Vagina (tissue), 2 donors: ENCODE measurements at regions not wholly inside any gene's neighbourhood (a gene's known extent, or its start where the extent isn't known, plus 50 kb on each side); places are given as distances from the start of the nearest gene placed in this dataset.

Experiments
- CTCF ChIP-seq, 3 experiments: fragments of 450-650 bp in 2 of 3; fragments of 200-600 bp in 1 of 3; sonication (generic) in 1 of 3; IDR thresholded peaks; one replicate each; pipeline ENCODE4 v1.5.1; 2017 to 2019; ENCODE audit warnings: antibody characterized with exemption in 3 of 3, mild to moderate bottlenecking in 2 of 3, moderate library complexity in 2 of 3
- POLR2A ChIP-seq, 2 donors: fragments of 450-650 bp; IDR thresholded peaks; one replicate each; pipeline ENCODE4 v1.6.1; 2017; ENCODE audit warnings: antibody characterized with exemption in 2 of 2, mild to moderate bottlenecking in 2 of 2, moderate library complexity in 2 of 2
- POLR2AphosphoS5 ChIP-seq, 2 donors: sonication (generic); formaldehyde crosslinking; IDR thresholded peaks; one replicate each; pipeline ENCODE4 v1.9.0; 2017; ENCODE audit warnings: antibody characterized with exemption in 2 of 2, mild to moderate bottlenecking in 2 of 2, low read depth in 1 of 2; ENCODE audit not compliant: insufficient read depth in 1 of 2

DNA sequence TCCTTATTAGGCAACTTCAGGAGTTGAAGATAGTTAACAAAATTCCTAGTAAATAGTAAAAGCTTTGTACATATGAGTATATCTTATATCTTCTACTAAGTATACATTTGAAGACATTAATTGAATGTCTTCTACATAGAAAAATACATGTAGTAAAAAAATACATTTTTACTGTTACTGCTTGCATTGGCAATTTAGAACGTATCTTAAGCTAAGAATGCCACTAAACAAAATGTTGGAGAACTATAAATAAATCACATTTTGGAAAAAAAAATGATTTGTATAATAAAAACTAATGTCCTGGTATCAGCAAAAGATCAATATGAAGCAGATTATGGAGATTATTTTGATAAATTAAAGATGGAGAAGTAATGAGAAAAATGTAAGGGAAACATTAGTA is 434.2 kb upstream of the SLC8A1 start:
- TF ChIP-seq CTCF (IDR thresholded peaks at IDR 0.05) (no peak), POLR2AphosphoS5 (IDR thresholded peaks at IDR 0.05; ENCODE audit: insufficient read depth in 1 of 2, low read depth in 1 of 2) (no peak), POLR2A (IDR thresholded peaks at IDR 0.05) (no peak)
